B cell (primary cell): ENCODE measurements at regions not wholly inside any gene's neighbourhood (a gene's known extent, or its start where the extent isn't known, plus 50 kb on each side); places are given as distances from the start of the nearest gene placed in this dataset.

ENCODE experiments used
- ATAC-seq: fragments of 200-7000 bp; cut with Tn5 transposase; one replicate; pipeline ENCODE4 v1.10.0; 2021; ENCODE audit warnings: low read depth, mild to moderate bottlenecking, moderate number of reproducible peaks, moderate library complexity
- CTCF ChIA-PET: fragments of 350-600 bp; sonication (Branson Sonifier 250); formaldehyde crosslinking; loops from one replicate; lab custom pipeline; 2021; ENCODE audit warnings: antibody characterized with exemption, inconsistent platforms; lab: Charles Lee
- POLR2A ChIA-PET: fragments of 350-600 bp; sonication (Branson Sonifier 250); formaldehyde crosslinking; loops from one replicate; lab custom pipeline; 2021; ENCODE audit warnings: antibody characterized with exemption; lab: Charles Lee
- DNase-seq: peaks from one replicate; pipeline ENCODE4 v3.0.0; 2013
- H2AFZ ChIP-seq: 2 replicates; pipeline ENCODE4 v1.6.1; 2012; ENCODE audit warnings: mild to moderate bottlenecking, low read depth, low read length; ENCODE audit not compliant: insufficient read depth, poor library complexity, severe bottlenecking
- H3K27ac ChIP-seq, 2 donors: 1 replicate in 1 of 2; 2 replicates in 1 of 2; pipeline ENCODE4 v1.5.1; 2012 to 2013; ENCODE audit warnings: low read length in 2 of 2, mild to moderate bottlenecking in 2 of 2, moderate library complexity in 1 of 2
- H3K27me3 ChIP-seq, 4 experiments: fragments of 200-600 bp in 1 of 4; sonication (generic) in 1 of 4; replicated peaks in 1 of 4; 1 replicate in 2 of 4; 2 replicates in 2 of 4; pipeline versions ENCODE4 v1.6.1 to v1.7.0; 2013 to 2016; ENCODE audit warnings: low read length in 3 of 4, mild to moderate bottlenecking in 2 of 4, mixed read lengths in 1 of 4, moderate library complexity in 1 of 4; ENCODE audit not compliant: insufficient read depth in 4 of 4, control insufficient read depth in 3 of 4; ENCODE audit errors: control extremely low read depth in 1 of 4
- H3K36me3 ChIP-seq, 2 experiments: replicated peaks in 1 of 2; 1 replicate in 1 of 2; 2 replicates in 1 of 2; pipeline versions ENCODE4 v1.6.1 to v1.7.1; 2013; ENCODE audit warnings: low read length in 1 of 2; ENCODE audit not compliant: insufficient read depth in 2 of 2, control insufficient read depth in 1 of 2; ENCODE audit errors: control extremely low read depth in 1 of 2, extremely low read depth in 1 of 2
- H3K4me1 ChIP-seq, 2 donors: fragments of 200-600 bp in 1 of 2; sonication (generic) in 1 of 2; 1 replicate in 1 of 2; 2 replicates in 1 of 2; pipeline versions ENCODE4 v1.5.1 to v1.6.1; 2013 to 2017; ENCODE audit warnings: low read length in 2 of 2; ENCODE audit not compliant: control insufficient read depth in 2 of 2, insufficient read depth in 2 of 2
- H3K4me2 ChIP-seq: replicated peaks from 2 replicates; pipeline ENCODE3; 2012; ENCODE audit warnings: mild to moderate bottlenecking, low read depth, low read length; ENCODE audit not compliant: poor library complexity, severe bottlenecking
- H3K4me3 ChIP-seq, 5 experiments: fragments of 200-600 bp in 1 of 5; sonication (generic) in 1 of 5; 1 replicate in 3 of 5; 2 replicates in 2 of 5; pipeline versions ENCODE4 v1.5.1 to v1.7.0; 2011 to 2016; ENCODE audit warnings: low read length in 4 of 5, mild to moderate bottlenecking in 4 of 5, low read depth in 2 of 5, control low read depth in 1 of 5, moderate library complexity in 1 of 5; ENCODE audit not compliant: insufficient read depth in 1 of 5; ENCODE audit errors: control extremely low read depth in 1 of 5, extremely low read depth in 1 of 5
- H3K79me2 ChIP-seq: fragments of 200-600 bp; sonication (generic); one replicate; pipeline ENCODE4 v1.6.0; 2016; ENCODE audit warnings: low read length; ENCODE audit not compliant: control insufficient read depth, insufficient read depth
- H3K9ac ChIP-seq: fragments of 200-600 bp; sonication (generic); 2 replicates; pipeline ENCODE4 v1.6.1; 2017; ENCODE audit warnings: mild to moderate bottlenecking, low read length, moderate library complexity
- H3K9me3 ChIP-seq, 3 donors: one replicate each; pipeline versions ENCODE4 v1.6.1 to v1.7.1; 2013; ENCODE audit warnings: low read length in 2 of 3; ENCODE audit not compliant: control insufficient read depth in 2 of 3, insufficient read depth in 1 of 3; ENCODE audit errors: control extremely low read depth in 1 of 3
- H4K20me1 ChIP-seq: 2 replicates; pipeline ENCODE4 v1.6.0; 2012; ENCODE audit warnings: mild to moderate bottlenecking, low read length; ENCODE audit not compliant: insufficient read depth, control insufficient read depth, poor library complexity, severe bottlenecking
- H3K27ac Mint-ChIP-seq: one replicate; pipeline ENCODE4 v1.8.0; 2021; ENCODE audit warnings: mixed read lengths
- H3K27me3 Mint-ChIP-seq: one replicate; pipeline ENCODE4 v1.8.0; 2021; ENCODE audit warnings: mixed read lengths
- H3K4me1 Mint-ChIP-seq: one replicate; pipeline ENCODE4 v1.8.0; 2021; ENCODE audit warnings: mixed read lengths
- H3K4me3 Mint-ChIP-seq: one replicate; pipeline ENCODE4 v1.8.0; 2021; ENCODE audit warnings: mixed read lengths
- H3K9me3 Mint-ChIP-seq: one replicate; pipeline ENCODE4 v1.8.0; 2022; ENCODE audit warnings: mixed read lengths; ENCODE audit not compliant: insufficient read depth
- CTCF ChIP-seq: fragments of 200-600 bp; IDR thresholded peaks from one replicate; pipeline ENCODE4 v1.8.0; 2022; ENCODE audit warnings: antibody characterized with exemption, mild to moderate bottlenecking
- EZH2 ChIP-seq: IDR thresholded peaks from 2 replicates; pipeline ENCODE4 v1.6.1; 2012; ENCODE audit warnings: borderline replicate concordance, low read depth, mild to moderate bottlenecking, moderate library complexity, low read length; ENCODE audit not compliant: insufficient read depth, poor library complexity, severe bottlenecking
- WGBS: methylation state at CpG from one replicate; pipeline ENCODE4 v1.1.5; 2013; ENCODE audit warnings: missing lambda C conversion rate; ENCODE audit not compliant: insufficient coverage; 5-methylcytosine and 5-hydroxymethylcytosine counted together
- intact Hi-C: fragments of 100-400 bp; cut with micrococcal nuclease; formaldehyde crosslinking; loops from one replicate; pipeline ENCODE4 v1.10.0; 2022

- H3K9me3 ChIP-seq: no peaks in the 10 kb centered on the region
- TF ChIP-seq EZH2 (no peak), CTCF (no peak)
- no peaks in the 10 kb centered on the region for H3K36me3 ChIP-seq
- no CpG with 5 or more reads among the region's 1 CpG for WGBS
- no peak overlapping the region for H3K4me2 ChIP-seq
- H3K27ac ChIP-seq: no peak overlapping the region
- CTCF ChIA-PET: no interaction called here
- no peak for ATAC-seq
- H3K27ac Mint-ChIP-seq: no peak overlapping the region
- no peak overlapping the region for H3K9ac ChIP-seq
- POLR2A ChIA-PET: no interaction called here
- no peak overlapping the region for H3K4me3 ChIP-seq
- H2AFZ ChIP-seq: no peak overlapping the region
- H3K27me3 ChIP-seq: no peaks in the 10 kb centered on the region
- no peaks in the 10 kb centered on the region for H4K20me1 ChIP-seq
- H3K4me1 ChIP-seq: no peaks in the 10 kb centered on the region
- intact Hi-C loops: no loop called here
- H3K9me3 Mint-ChIP-seq: peaks cover 8% of the 10 kb centered on the region
- H3K79me2 ChIP-seq: no peaks in the 10 kb centered on the region
- no peak overlapping the region for H3K4me3 Mint-ChIP-seq
- no peaks in the 10 kb centered on the region for H3K27me3 Mint-ChIP-seq
- H3K4me1 Mint-ChIP-seq: no peaks in the 10 kb centered on the region
- DNase-seq: no peak
These were observed 175.7 kb upstream of the RND3 start for GRCh38 chr2:150663143-150663542.

GRCh38 chr2:150656002-150656401 is 168.5 kb upstream of the RND3 start:
- DNase-seq (no peak), ATAC-seq (no peak)
- Histone ChIP-seq H3K4me2 (no peak overlapping the region), H3K9me3 (peaks cover 0 to 2% (median 0%) of the 10 kb centered on the region in 3 donors), H3K36me3 (no peaks in the 10 kb centered on the region), H3K4me1 (no peaks in the 10 kb centered on the region), H3K27ac (no peak overlapping the region), H3K4me3 (no peak overlapping the region), H4K20me1 (no peaks in the 10 kb centered on the region), H3K79me2 (no peaks in the 10 kb centered on the region), H3K27me3 (no peaks in the 10 kb centered on the region), H3K9ac (no peak overlapping the region), H2AFZ (no peak overlapping the region)
- WGBS: 100% methylated on average over 2 of the region's 2 CpGs
- Mint-ChIP-seq H3K27me3 (no peaks in the 10 kb centered on the region), H3K4me3 (no peak overlapping the region), H3K9me3 (no peaks in the 10 kb centered on the region), H3K27ac (no peak overlapping the region), H3K4me1 (no peaks in the 10 kb centered on the region)
- ChIA-PET CTCF (no interaction called here), POLR2A (no interaction called here)
- intact Hi-C loops: no loop called here
- TF ChIP-seq CTCF (no peak), EZH2 (no peak)
